ENCODE measurements at regions not wholly inside any gene's neighbourhood (a gene's known extent, or its start where the extent isn't known, plus 50 kb on each side); places are given as distances from the start of the nearest gene placed in this dataset.

GRCh38 chr1:168439456-168440375 lies 104.1 kb downstream of the XCL2 start:
- peaks cover 9% of the 10 kb centered on the region for H3K27me3 Mint-ChIP-seq (ENCODE audit: insufficient read depth)
- peak overlapping the region; percentile 79 for H3K4me3 Mint-ChIP-seq
- H3K36me3 Mint-ChIP-seq (ENCODE audit: low read depth) = no peaks in the 10 kb centered on the region; the same call in 1 of the 2 replicates
- H3K9me3 Mint-ChIP-seq = no peaks in the 10 kb centered on the region
- DNase-seq = peak; percentile 85
- peaks cover 38% of the 10 kb centered on the region for H3K4me1 Mint-ChIP-seq (ENCODE audit: low read depth)
- no peak overlapping the region for H3K27ac Mint-ChIP-seq
- TF ChIP-seq CTCF (IDR thresholded peaks at IDR 0.05) = peak; percentile 93

- H3K27ac Mint-ChIP-seq = no peak overlapping the region
- TF ChIP-seq CTCF (IDR thresholded peaks at IDR 0.05) = no peak
- H3K9me3 Mint-ChIP-seq = no peaks in the 10 kb centered on the region
- no peak overlapping the region for H3K4me3 Mint-ChIP-seq
- DNase-seq = no peak
- H3K4me1 Mint-ChIP-seq (ENCODE audit: low read depth) = peaks cover 38% of the 10 kb centered on the region
- no peaks in the 10 kb centered on the region for H3K36me3 Mint-ChIP-seq (ENCODE audit: low read depth)
- peaks cover 15% of the 10 kb centered on the region for H3K27me3 Mint-ChIP-seq (ENCODE audit: insufficient read depth)
Observed at GRCh38 chr1:168438626-168439025, 105.2 kb downstream of the XCL2 start.

GRCh38 chr1:168437821-168438220 lies 106.0 kb downstream of the XCL2 start:
- peaks cover 38% of the 10 kb centered on the region for H3K4me1 Mint-ChIP-seq (ENCODE audit: low read depth)
- no peak for DNase-seq
- H3K9me3 Mint-ChIP-seq = no peaks in the 10 kb centered on the region
- no peak for TF ChIP-seq CTCF (IDR thresholded peaks at IDR 0.05)
- H3K4me3 Mint-ChIP-seq = no peak overlapping the region
- peaks cover 18% of the 10 kb centered on the region for H3K27me3 Mint-ChIP-seq (ENCODE audit: insufficient read depth)
- no peak overlapping the region for H3K27ac Mint-ChIP-seq
- H3K36me3 Mint-ChIP-seq (ENCODE audit: low read depth) = no peaks in the 10 kb centered on the region

GRCh38 chr1:168435439-168435838 lies 108.4 kb downstream of the XCL2 start:
- DNase-seq = no peak
- H3K27ac Mint-ChIP-seq = no peak overlapping the region
- H3K36me3 Mint-ChIP-seq (ENCODE audit: low read depth) = no peaks in the 10 kb centered on the region
- H3K4me3 Mint-ChIP-seq = no peak overlapping the region
- no peak for TF ChIP-seq CTCF (IDR thresholded peaks at IDR 0.05)
- H3K27me3 Mint-ChIP-seq (ENCODE audit: insufficient read depth) = peaks cover 27% of the 10 kb centered on the region
- H3K4me1 Mint-ChIP-seq (ENCODE audit: low read depth) = peaks cover 16% of the 10 kb centered on the region
- H3K9me3 Mint-ChIP-seq = no peaks in the 10 kb centered on the region

- no peak for TF ChIP-seq CTCF (IDR thresholded peaks at IDR 0.05)
- Mint-ChIP-seq H3K36me3 (ENCODE audit: low read depth) (no peaks in the 10 kb centered on the region), H3K27ac (no peak overlapping the region), H3K4me3 (no peak overlapping the region), H3K9me3 (no peaks in the 10 kb centered on the region), H3K4me1 (ENCODE audit: low read depth) (peaks cover 3% of the 10 kb centered on the region), H3K27me3 (ENCODE audit: insufficient read depth) (peaks cover 29% of the 10 kb centered on the region)
- DNase-seq = no peak
Observed at GRCh38 chr1:168433238-168433637, 110.6 kb downstream of the XCL2 start.

Data from HFFc6 (cell line).